ENCODE measurements at regions not wholly inside any gene's neighbourhood (a gene's known extent, or its start where the extent isn't known, plus 50 kb on each side); places are given as distances from the start of the nearest gene placed in this dataset.

DNA sequence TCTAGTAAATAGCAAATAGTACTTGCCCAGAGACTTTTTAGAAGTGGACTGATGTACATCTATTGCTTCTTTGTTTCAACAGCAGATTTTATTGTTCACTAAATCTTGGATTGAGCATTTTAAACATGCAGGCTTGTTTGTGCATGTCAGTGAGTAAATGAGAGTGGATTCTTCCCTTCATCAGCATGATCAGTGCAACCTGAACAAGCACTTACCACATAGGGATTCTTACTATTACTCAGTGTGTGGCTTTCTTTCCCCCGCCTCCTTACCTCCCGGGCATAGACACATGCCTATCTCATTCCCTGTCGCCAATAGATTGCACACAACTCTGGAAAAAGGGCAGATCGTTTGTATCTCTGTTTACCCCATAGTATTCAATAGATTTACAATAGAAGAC, 197.5 kb downstream of the C11orf87 start:
- TF ChIP-seq, protein P1, sequence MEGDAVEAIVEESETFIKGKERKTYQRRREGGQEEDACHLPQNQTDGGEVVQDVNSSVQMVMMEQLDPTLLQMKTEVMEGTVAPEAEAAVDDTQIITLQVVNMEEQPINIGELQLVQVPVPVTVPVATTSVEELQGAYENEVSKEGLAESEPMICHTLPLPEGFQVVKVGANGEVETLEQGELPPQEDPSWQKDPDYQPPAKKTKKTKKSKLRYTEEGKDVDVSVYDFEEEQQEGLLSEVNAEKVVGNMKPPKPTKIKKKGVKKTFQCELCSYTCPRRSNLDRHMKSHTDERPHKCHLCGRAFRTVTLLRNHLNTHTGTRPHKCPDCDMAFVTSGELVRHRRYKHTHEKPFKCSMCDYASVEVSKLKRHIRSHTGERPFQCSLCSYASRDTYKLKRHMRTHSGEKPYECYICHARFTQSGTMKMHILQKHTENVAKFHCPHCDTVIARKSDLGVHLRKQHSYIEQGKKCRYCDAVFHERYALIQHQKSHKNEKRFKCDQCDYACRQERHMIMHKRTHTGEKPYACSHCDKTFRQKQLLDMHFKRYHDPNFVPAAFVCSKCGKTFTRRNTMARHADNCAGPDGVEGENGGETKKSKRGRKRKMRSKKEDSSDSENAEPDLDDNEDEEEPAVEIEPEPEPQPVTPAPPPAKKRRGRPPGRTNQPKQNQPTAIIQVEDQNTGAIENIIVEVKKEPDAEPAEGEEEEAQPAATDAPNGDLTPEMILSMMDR (IDR thresholded peaks at IDR 0.05) = no peak
- TF ChIP-seq POLR2A (IDR thresholded peaks at IDR 0.05) = no peak
